OCI-LY1 (cell line): ENCODE measurements at regions not wholly inside any gene's neighbourhood (a gene's known extent, or its start where the extent isn't known, plus 50 kb on each side); places are given as distances from the start of the nearest gene placed in this dataset.

ENCODE experiments used
- EZH2 ChIP-seq: fragments of 200-600 bp; sonication (generic), shearing (Covaris generic); IDR thresholded peaks from 2 replicates; pipeline ENCODE4 v1.8.0; 2017; ENCODE audit warnings: borderline replicate concordance, mixed run types, mild to moderate bottlenecking, antibody characterized with exemption, low read length, moderate library complexity, mixed read lengths
- TF ChIP-seq, protein P1 (sequence below): fragments of 200-600 bp; sonication (generic), shearing (Covaris generic); IDR thresholded peaks from 2 replicates; pipeline ENCODE4 v1.5.1; 2017; ENCODE audit warnings: mild to moderate bottlenecking, antibody characterized with exemption, low read length, moderate library complexity, mixed read lengths

DNA sequence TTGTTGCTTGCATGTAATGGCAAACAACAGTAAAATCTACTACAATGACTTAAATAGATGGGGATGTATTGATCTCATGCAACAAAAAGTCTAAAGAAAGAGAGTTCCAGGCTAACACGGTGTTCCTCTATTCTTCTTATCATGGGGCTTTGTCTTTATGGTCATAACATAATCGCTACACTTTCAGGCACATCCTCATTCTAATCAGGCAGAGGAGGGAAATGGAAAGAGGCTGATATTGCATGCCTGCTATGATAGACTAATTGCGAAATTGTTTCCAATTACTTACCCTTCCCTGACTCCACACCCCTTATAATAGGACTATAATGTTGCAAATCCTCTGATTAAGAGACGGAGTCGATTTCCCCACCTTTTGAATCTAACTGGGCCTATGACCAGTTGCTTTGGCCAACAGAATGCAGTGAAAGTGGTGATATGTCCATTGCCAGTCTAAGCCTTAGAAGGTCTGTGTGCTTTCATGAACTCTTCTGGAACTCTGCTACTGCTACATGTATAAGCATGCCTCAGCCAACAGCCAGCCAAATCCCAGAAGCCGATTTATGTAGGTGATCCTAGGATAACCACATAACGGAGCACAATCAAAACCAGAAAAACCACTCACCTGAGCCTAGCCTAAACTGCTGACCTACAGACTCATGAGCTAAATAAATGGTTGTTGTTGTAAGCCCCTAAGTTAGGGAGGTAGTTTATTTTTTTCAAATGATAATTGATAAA is 180.3 kb upstream of the TACR1 start:
- TF ChIP-seq, protein P1, sequence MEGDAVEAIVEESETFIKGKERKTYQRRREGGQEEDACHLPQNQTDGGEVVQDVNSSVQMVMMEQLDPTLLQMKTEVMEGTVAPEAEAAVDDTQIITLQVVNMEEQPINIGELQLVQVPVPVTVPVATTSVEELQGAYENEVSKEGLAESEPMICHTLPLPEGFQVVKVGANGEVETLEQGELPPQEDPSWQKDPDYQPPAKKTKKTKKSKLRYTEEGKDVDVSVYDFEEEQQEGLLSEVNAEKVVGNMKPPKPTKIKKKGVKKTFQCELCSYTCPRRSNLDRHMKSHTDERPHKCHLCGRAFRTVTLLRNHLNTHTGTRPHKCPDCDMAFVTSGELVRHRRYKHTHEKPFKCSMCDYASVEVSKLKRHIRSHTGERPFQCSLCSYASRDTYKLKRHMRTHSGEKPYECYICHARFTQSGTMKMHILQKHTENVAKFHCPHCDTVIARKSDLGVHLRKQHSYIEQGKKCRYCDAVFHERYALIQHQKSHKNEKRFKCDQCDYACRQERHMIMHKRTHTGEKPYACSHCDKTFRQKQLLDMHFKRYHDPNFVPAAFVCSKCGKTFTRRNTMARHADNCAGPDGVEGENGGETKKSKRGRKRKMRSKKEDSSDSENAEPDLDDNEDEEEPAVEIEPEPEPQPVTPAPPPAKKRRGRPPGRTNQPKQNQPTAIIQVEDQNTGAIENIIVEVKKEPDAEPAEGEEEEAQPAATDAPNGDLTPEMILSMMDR: no peak
- no peak for TF ChIP-seq EZH2
